ENCODE measurements at regions not wholly inside any gene's neighbourhood (a gene's known extent, or its start where the extent isn't known, plus 50 kb on each side); places are given as distances from the start of the nearest gene placed in this dataset.

DNA sequence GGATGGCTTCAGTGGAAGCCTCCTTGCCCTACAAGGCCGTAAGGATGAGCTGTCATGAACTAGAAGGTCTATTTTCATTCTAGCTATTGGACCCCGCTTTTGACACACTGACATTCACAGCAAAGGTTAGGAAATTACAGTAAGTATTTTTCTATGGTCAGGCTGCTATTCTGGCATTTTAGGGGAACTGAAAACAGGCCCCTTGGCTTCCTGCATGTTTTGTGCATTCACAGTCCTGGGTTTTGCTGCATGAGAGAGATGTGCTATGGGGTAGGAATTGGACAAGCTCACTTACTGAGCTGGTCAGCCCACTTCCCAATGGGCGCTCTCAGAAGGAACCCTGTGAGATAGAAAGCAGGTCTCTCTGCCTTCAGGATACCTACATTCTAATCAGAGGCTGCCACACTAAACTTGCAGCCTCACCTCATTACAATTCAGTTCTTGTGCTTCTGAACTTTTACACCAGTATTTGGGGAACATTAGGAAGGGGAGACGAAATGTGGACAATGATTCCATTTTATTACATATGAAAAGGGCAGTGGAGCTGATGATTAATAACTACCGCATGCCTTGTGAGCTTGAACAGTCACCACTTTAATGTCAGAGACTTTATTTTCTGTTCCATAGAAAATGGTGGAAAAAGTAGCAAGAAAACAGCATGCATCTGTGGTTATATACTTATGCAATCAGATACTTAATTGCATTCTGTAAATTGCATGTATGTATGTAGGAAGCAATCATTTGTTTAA is 86.6 kb upstream of the TAB2 start:
- no peak for DNase-seq
- no peak overlapping the region for H3K4me3 ChIP-seq (ENCODE audit: low read depth, low read length)
- no peaks in the 10 kb centered on the region for H3K27me3 ChIP-seq (ENCODE audit: insufficient read depth, low read depth, severe bottlenecking)

GRCh38 chr6:149231778-149232177 is 85.7 kb upstream of the TAB2 start:
- H3K36me3 ChIP-seq = no peaks in the 10 kb centered on the region
- no peak overlapping the region for H3K27ac ChIP-seq
- no peak overlapping the region for H3K4me3 ChIP-seq (ENCODE audit: low read depth, low read length)
- no peak for DNase-seq
- no peaks in the 10 kb centered on the region for H3K27me3 ChIP-seq (ENCODE audit: insufficient read depth, low read depth, severe bottlenecking)
- H3K9me3 ChIP-seq (ENCODE audit: severe bottlenecking) = no peaks in the 10 kb centered on the region
- no peak for TF ChIP-seq CTCF (IDR thresholded peaks at IDR 0.05; ENCODE audit: low read depth, low read length)

More for the DNA sequence above, 86.6 kb upstream of the TAB2 start:
- H3K36me3 ChIP-seq = no peaks in the 10 kb centered on the region
- TF ChIP-seq CTCF (IDR thresholded peaks at IDR 0.05; ENCODE audit: low read depth, low read length) = no peak
- H3K27ac ChIP-seq = no peak overlapping the region
- no peaks in the 10 kb centered on the region for H3K9me3 ChIP-seq (ENCODE audit: severe bottlenecking)

DNA sequence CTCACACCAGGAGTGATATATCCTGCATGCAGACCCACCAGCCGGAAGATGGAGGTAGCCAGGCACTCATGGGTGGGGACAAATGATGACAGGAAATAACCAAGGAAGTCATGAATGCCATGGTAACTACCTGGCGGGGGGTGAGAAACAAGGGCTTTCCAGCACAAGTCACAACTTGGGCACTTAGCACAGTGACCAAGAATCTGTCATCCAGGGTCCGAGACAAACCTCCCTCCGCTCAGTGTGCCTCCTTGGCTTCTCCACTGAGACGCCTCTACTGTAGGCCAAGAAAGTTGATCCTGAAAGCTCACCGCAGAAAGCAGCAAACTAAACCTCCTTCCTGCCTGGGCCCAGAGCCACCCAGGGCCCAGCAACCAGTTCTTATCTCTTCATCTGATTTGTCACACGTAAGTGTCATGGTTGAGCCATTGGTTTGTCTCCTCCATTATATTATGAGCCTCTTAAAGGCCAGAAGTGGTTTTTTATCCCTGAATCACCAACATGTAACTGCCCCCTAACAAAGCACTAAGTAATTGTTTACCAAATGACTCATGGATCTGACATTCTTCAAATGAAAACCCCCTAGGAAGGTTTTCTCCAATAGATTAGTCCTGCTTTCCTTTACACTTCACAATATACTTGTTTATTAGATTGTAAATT is 84.3 kb upstream of the TAB2 start:
- H3K27me3 ChIP-seq (ENCODE audit: insufficient read depth, low read depth, severe bottlenecking) = no peaks in the 10 kb centered on the region
- no peak for DNase-seq
- no peak for TF ChIP-seq CTCF (IDR thresholded peaks at IDR 0.05; ENCODE audit: low read depth, low read length)
- H3K9me3 ChIP-seq (ENCODE audit: severe bottlenecking) = no peaks in the 10 kb centered on the region
- H3K27ac ChIP-seq = no peak overlapping the region
- no peak overlapping the region for H3K4me3 ChIP-seq (ENCODE audit: low read depth, low read length)
- no peaks in the 10 kb centered on the region for H3K36me3 ChIP-seq

DNA sequence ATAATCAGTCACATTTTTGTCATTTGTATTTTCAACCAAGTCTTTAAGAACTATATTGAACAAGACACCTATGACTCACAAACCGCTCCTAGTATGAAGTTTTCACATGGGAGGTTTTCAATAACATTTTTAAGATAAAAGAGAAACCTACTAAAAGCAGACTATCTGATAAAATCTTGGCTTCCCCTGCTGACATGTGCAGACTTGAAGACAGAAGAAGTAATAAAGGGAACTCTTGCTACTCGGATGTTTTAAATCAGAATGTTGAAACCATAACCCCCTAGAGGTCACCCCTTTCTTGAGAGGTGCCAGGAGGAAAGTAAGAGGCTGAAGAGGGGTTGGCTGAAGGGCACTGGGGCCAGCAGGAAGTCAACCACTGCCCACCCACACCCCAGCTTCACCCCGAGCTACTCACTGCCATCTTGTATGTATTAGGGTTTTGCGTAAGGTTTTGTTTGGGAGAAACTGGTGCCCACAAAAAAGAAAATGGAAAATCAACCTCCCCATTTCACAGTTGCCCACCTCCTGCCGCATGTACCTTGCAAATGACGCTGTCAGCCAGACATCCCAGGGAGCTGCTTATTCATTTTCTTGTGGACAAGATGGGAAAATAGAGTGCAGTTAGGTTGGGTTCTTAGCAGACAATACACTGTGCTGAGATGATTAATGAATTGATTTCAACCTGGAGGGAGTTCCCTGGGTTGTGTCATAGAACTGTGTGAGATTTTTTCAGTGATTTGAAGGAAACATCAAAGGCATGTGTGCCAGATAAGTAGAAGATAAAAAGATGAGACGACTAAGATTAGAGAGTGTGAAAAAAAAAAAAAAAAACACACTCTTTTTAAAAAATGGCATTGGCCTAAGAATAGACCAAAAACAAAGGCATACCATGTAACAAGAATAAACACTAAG is 83.2 kb upstream of the TAB2 start:
- DNase-seq = no peak
- no peak for TF ChIP-seq CTCF (IDR thresholded peaks at IDR 0.05; ENCODE audit: low read depth, low read length)
- H3K27ac ChIP-seq = no peak overlapping the region

GRCh38 chr6:149235130-149235561 is 82.4 kb upstream of the TAB2 start:
- DNase-seq = no peak
- no peak for TF ChIP-seq CTCF (IDR thresholded peaks at IDR 0.05; ENCODE audit: low read depth, low read length)
- H3K36me3 ChIP-seq = no peaks in the 10 kb centered on the region
- no peaks in the 10 kb centered on the region for H3K27me3 ChIP-seq (ENCODE audit: insufficient read depth, low read depth, severe bottlenecking)
- H3K27ac ChIP-seq = no peak overlapping the region
- no peak overlapping the region for H3K4me3 ChIP-seq (ENCODE audit: low read depth, low read length)
- peaks cover 9% of the 10 kb centered on the region for H3K9me3 ChIP-seq (ENCODE audit: severe bottlenecking)

More for the DNA sequence above, 83.2 kb upstream of the TAB2 start:
- peaks cover 9% of the 10 kb centered on the region for H3K9me3 ChIP-seq (ENCODE audit: severe bottlenecking)
- no peak overlapping the region for H3K4me3 ChIP-seq (ENCODE audit: low read depth, low read length)
- no peaks in the 10 kb centered on the region for H3K36me3 ChIP-seq
- no peaks in the 10 kb centered on the region for H3K27me3 ChIP-seq (ENCODE audit: insufficient read depth, low read depth, severe bottlenecking)

All from WERI-Rb-1 (cell line).